Lower leg skin (tissue), 4 donors: ENCODE measurements at regions not wholly inside any gene's neighbourhood (a gene's known extent, or its start where the extent isn't known, plus 50 kb on each side); places are given as distances from the start of the nearest gene placed in this dataset.
A peak's percentile ranks its signal among the peaks of the same experiment; 100 is the strongest.

ENCODE experiments used
- DNase-seq, 2 donors: peaks; one replicate each; pipeline ENCODE4 v3.0.0-alpha.2; 2019; ENCODE audit warnings: low spot score in 2 of 2
- H3K4me3 ChIP-seq: fragments of 200-600 bp; sonication (generic); 2 replicates; pipeline ENCODE4 v1.5.1; 2017; ENCODE audit warnings: mild to moderate bottlenecking, low read depth; ENCODE audit not compliant: poor library complexity, severe bottlenecking
- POLR2A ChIP-seq, 2 donors: fragments of 450-650 bp; IDR thresholded peaks; one replicate each; pipeline ENCODE4 v1.6.1; 2016 to 2017; ENCODE audit warnings: antibody characterized with exemption in 2 of 2, mild to moderate bottlenecking in 1 of 2, moderate library complexity in 1 of 2
- WGBS, 2 donors: methylation state at CpG; one replicate each; pipeline ENCODE4 v1.1.5; 2018; 5-methylcytosine and 5-hydroxymethylcytosine counted together
- intact Hi-C: fragments of 100-400 bp; cut with DNase I; formaldehyde crosslinking; loops from one replicate; pipeline ENCODE4 v1.15.0; 2023; ENCODE audit warnings: low total_unique reads
- TF ChIP-seq, protein P1 (sequence below), 3 donors: fragments of 450-650 bp; IDR thresholded peaks; one replicate each; pipeline ENCODE4 v1.5.1; 2016; ENCODE audit warnings: antibody characterized with exemption in 3 of 3, mild to moderate bottlenecking in 3 of 3, moderate library complexity in 2 of 3

DNA sequence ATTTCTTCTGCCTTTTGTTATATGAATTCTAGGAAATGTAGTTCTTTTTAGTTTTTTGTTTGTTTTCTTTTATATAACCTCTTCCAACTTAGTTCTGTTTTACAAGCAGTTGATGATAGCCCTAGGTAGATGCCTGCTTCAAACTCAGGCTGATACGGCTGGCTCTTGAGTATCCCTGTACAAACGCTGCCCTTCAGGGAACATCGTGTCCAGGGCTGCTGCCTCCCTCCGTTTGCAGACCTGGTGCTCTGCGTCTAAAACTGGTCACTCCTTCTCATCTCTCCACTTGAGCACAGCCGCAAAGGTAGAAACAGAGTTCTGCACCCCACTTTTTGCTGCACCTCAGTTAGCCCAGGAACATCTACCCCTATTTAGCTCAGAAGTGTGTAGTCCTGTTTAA, 310.1 kb downstream of the PRL start:
- DNase-seq: no peak
- TF ChIP-seq, protein P1, sequence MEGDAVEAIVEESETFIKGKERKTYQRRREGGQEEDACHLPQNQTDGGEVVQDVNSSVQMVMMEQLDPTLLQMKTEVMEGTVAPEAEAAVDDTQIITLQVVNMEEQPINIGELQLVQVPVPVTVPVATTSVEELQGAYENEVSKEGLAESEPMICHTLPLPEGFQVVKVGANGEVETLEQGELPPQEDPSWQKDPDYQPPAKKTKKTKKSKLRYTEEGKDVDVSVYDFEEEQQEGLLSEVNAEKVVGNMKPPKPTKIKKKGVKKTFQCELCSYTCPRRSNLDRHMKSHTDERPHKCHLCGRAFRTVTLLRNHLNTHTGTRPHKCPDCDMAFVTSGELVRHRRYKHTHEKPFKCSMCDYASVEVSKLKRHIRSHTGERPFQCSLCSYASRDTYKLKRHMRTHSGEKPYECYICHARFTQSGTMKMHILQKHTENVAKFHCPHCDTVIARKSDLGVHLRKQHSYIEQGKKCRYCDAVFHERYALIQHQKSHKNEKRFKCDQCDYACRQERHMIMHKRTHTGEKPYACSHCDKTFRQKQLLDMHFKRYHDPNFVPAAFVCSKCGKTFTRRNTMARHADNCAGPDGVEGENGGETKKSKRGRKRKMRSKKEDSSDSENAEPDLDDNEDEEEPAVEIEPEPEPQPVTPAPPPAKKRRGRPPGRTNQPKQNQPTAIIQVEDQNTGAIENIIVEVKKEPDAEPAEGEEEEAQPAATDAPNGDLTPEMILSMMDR (IDR thresholded peaks at IDR 0.05): no peak
- no peak for TF ChIP-seq POLR2A (IDR thresholded peaks at IDR 0.05)
- WGBS, 2 donors: 61 to 78% methylated on average over 6 of the region's 6 CpGs
- H3K4me3 ChIP-seq: no peak overlapping the region
- intact Hi-C loops: no loop called here

DNA sequence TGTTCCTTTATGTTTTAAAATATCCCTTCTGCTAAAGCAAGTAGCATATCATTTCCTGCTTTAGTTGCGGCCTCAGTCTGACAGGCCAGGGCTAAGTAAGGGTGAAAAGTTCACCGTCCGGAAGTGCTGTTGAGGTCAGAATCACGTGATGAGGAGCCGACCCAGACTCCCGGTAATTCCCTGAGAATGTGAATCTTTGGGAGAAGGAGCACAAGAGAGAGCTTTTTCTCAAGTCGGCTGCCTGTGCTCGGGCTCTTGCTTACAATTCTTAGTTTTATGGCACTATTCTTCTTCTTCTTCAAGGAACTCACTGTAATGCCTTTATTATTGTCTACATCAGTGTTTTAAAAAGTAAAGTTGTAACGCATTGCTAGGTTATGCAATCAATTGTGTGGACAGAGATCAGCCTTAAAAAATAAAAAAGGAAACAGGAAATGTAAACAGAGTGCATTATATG, 309.3 kb downstream of the PRL start:
- TF ChIP-seq, protein P1 (IDR thresholded peaks at IDR 0.05): no peak
- TF ChIP-seq POLR2A (IDR thresholded peaks at IDR 0.05): no peak
- intact Hi-C loops: no loop called here
- DNase-seq: peak; percentile 54 to 87
- no peak overlapping the region for H3K4me3 ChIP-seq
- 26 to 35% methylated on average over 9 of the region's 9 CpGs for WGBS, 2 donors

DNA sequence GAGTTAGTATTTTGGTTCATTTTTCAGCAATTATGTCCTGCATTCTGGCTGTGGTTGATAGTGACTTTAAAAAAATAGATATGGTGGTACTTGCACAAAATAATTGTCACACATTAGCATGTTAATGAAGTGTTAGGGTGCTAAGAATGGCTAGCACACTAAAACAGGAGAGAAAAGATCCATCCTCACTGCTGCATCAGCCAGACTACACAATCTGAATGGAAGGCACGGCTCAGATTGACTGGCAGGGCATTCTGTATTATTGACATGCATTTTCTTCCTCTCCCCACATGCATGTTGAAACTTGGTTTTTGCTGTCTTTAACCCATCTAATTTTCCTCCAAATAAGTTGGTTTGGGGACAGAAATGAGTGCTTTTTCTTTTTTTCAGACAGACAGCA, 306.3 kb downstream of the PRL start:
- DNase-seq: no peak
- 67 to 74% methylated on average over 1 of the region's 1 CpG for WGBS, 2 donors
- intact Hi-C loops: no loop called here
- TF ChIP-seq, protein P1 (IDR thresholded peaks at IDR 0.05): no peak
- TF ChIP-seq POLR2A (IDR thresholded peaks at IDR 0.05): no peak
- H3K4me3 ChIP-seq: no peak overlapping the region

DNA sequence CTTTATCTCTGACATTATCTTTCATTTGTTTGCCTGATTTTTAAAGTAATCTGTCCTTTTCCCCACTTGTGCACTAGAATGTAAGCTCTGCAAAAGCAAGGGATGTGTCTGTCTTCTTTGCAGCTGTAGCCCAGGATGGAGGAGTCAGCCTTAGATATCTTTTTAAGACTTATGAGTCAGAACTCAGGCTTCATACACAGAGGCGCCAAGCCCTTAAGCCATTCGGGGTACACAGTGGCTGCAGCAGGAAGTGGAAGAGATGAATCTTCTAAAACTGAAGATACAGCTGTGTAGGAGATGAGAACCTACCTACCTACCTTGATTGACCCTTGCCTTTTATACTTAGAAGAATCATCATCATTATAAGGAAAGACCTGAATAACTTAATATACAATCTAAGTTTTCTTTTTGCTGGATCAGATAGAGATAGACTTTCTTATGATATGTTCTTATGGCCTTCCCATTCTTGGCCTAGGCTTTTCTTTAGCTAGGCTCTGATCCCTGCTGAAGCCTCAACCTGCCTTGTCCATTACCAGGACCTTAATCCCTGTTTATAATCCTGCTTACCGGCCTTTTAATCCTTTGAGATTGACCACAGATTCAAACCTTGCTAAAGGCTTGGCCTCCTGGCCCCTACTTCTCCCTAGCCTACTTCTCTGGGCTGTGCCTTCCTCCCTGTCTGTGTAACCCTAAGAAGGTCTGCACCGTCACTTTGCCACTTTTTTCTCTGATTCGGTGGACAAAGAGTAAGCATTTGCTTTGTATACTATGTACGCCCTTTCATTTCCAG, 304.5 kb downstream of the PRL start:
- DNase-seq: no peak

DNA sequence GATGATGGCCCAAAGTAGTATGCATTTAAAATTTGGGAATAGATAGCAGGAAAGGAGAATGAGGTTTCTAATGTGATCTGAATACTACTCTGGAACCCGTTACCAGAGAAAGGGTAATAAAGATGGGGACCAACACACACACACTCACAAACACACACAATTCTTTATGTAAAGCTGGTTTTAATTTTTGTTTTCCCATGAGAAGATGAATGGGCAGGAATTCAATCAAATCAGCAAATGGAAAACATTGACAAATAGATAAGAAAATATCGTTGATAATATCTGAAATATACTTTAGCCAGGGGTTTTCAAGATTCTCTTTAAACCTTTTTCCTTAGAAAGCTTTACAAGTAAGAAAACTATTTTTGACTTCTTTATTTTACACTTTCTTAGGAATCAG, 303.0 kb downstream of the PRL start:
- 80 to 81% methylated on average over 2 of the region's 2 CpGs for WGBS, 2 donors
- no peak overlapping the region for H3K4me3 ChIP-seq
- no peak for DNase-seq
- TF ChIP-seq, protein P1 (IDR thresholded peaks at IDR 0.05): no peak
- no peak for TF ChIP-seq POLR2A (IDR thresholded peaks at IDR 0.05)
- intact Hi-C loops: no loop called here

More for the DNA sequence above, 304.5 kb downstream of the PRL start:
- no peak overlapping the region for H3K4me3 ChIP-seq
- intact Hi-C loops: no loop called here
- no peak for TF ChIP-seq POLR2A (IDR thresholded peaks at IDR 0.05)
- TF ChIP-seq, protein P1 (IDR thresholded peaks at IDR 0.05): no peak
- 73 to 78% methylated on average over 6 of the region's 6 CpGs for WGBS, 2 donors

DNA sequence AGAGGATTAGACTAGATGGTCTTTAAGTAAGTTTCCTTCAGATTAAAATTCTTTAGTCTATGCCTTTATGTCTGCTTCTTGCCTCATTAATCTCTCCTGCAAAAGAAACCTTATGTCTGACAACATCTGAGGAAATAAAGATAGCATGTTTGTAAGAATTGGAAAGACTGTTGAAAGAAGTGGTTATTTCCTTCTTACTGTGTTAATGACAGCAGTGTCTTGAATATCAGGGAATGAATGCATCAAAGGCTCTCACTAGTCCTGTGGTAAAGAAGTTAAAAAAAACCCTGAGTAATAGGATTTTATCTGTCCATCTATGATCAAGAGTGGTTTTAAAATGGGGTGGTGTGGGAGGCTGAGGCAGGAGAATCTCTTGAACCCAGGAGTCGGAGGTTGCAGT, 302.0 kb downstream of the PRL start:
- no peak overlapping the region for H3K4me3 ChIP-seq
- intact Hi-C loops: no loop called here
- no peak for DNase-seq
- 81 to 93% methylated on average over 1 of the region's 1 CpG for WGBS, 2 donors
- TF ChIP-seq POLR2A (IDR thresholded peaks at IDR 0.05): no peak
- TF ChIP-seq, protein P1 (IDR thresholded peaks at IDR 0.05): no peak
